NCI-H524 (cell line): ENCODE measurements at regions not wholly inside any gene's neighbourhood (a gene's known extent, or its start where the extent isn't known, plus 50 kb on each side); places are given as distances from the start of the nearest gene placed in this dataset.

ENCODE experiments used
- DNase-seq, 2 experiments: peaks; one replicate each; lab custom pipeline; 2025; lab: John Stamatoyannopoulos, UW

- no peak for DNase-seq
Observed at GRCh38 chr1:239263801-239264200, 122.6 kb upstream of the CHRM3 start.

GRCh38 chr1:239262538-239262937 is 123.8 kb upstream of the CHRM3 start:
- no peak for DNase-seq

GRCh38 chr1:239261521-239261920 is 124.8 kb upstream of the CHRM3 start:
- no peak for DNase-seq

GRCh38 chr1:239260842-239261241 is 125.5 kb upstream of the CHRM3 start:
- no peak for DNase-seq

GRCh38 chr1:239255628-239256160 is 130.7 kb upstream of the CHRM3 start:
- no peak for DNase-seq

- DNase-seq: no peak
Observed at GRCh38 chr1:239254999-239255398, 131.4 kb upstream of the CHRM3 start.

GRCh38 chr1:239253032-239253431 is 133.3 kb upstream of the CHRM3 start:
- DNase-seq: no peak

- no peak for DNase-seq
Observed at GRCh38 chr1:239250353-239251035, 135.9 kb upstream of the CHRM3 start.

- DNase-seq: no peak
Observed at GRCh38 chr1:239247285-239247684, 139.1 kb upstream of the CHRM3 start.

- DNase-seq: no peak
Observed at GRCh38 chr1:239244084-239244483, 142.3 kb upstream of the CHRM3 start.

- DNase-seq: no peak
Observed at GRCh38 chr1:239243006-239243405, 143.4 kb upstream of the CHRM3 start.

GRCh38 chr1:239242404-239242803 is 144.0 kb upstream of the CHRM3 start:
- DNase-seq: no peak

- no peak for DNase-seq
Observed at GRCh38 chr1:239240736-239241135, 145.6 kb upstream of the CHRM3 start.

- no peak for DNase-seq
Observed at GRCh38 chr1:239239529-239239928, 146.8 kb upstream of the CHRM3 start.

GRCh38 chr1:239237912-239238311 is 148.5 kb upstream of the CHRM3 start:
- DNase-seq: no peak

GRCh38 chr1:239233626-239234025 is 152.7 kb upstream of the CHRM3 start:
- no peak for DNase-seq

- no peak for DNase-seq
Observed at GRCh38 chr1:239232921-239233320, 153.4 kb upstream of the CHRM3 start.

GRCh38 chr1:239228451-239228850 is 157.9 kb upstream of the CHRM3 start:
- DNase-seq: no peak

- no peak for DNase-seq
Observed at GRCh38 chr1:239225396-239225795, 161.0 kb upstream of the CHRM3 start.

- DNase-seq: no peak
Observed at GRCh38 chr1:239224100-239224499, 162.3 kb upstream of the CHRM3 start.

GRCh38 chr1:239222999-239223398 is 163.4 kb upstream of the CHRM3 start:
- no peak for DNase-seq

GRCh38 chr1:239221656-239222055 is 164.7 kb upstream of the CHRM3 start:
- DNase-seq: no peak

GRCh38 chr1:239219679-239220078 is 166.7 kb upstream of the CHRM3 start:
- no peak for DNase-seq

GRCh38 chr1:239218301-239218700 is 168.1 kb upstream of the CHRM3 start:
- DNase-seq: no peak
